ENCODE measurements at regions not wholly inside any gene's neighbourhood (a gene's known extent, or its start where the extent isn't known, plus 50 kb on each side); places are given as distances from the start of the nearest gene placed in this dataset.

DNA sequence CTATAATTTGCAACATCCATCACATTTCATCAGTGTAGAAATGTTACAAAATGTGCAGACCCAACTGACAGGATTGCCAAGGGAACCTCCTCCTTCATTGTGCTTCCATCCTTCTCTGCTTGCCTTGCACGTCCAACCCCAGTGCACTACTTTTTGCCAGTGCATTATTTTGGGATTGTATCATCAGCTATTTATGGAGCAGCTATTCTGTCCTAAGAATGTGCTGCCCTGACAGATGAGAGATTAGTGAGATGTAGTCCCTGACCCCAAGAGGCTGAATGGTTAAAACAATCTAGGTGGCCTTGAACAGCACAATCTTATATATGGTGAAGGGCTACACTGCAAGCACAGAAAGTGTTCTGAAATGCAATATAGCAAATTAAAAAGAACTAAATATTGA lies 935.8 kb downstream of the IGSF11 start:
- TF ChIP-seq POLR2A (IDR thresholded peaks at IDR 0.05), result no peak
- TF ChIP-seq, protein P1, sequence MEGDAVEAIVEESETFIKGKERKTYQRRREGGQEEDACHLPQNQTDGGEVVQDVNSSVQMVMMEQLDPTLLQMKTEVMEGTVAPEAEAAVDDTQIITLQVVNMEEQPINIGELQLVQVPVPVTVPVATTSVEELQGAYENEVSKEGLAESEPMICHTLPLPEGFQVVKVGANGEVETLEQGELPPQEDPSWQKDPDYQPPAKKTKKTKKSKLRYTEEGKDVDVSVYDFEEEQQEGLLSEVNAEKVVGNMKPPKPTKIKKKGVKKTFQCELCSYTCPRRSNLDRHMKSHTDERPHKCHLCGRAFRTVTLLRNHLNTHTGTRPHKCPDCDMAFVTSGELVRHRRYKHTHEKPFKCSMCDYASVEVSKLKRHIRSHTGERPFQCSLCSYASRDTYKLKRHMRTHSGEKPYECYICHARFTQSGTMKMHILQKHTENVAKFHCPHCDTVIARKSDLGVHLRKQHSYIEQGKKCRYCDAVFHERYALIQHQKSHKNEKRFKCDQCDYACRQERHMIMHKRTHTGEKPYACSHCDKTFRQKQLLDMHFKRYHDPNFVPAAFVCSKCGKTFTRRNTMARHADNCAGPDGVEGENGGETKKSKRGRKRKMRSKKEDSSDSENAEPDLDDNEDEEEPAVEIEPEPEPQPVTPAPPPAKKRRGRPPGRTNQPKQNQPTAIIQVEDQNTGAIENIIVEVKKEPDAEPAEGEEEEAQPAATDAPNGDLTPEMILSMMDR (IDR thresholded peaks at IDR 0.05), result no peak

Data from lower leg skin (tissue), 3 donors.